ENCODE measurements at regions not wholly inside any gene's neighbourhood (a gene's known extent, or its start where the extent isn't known, plus 50 kb on each side); places are given as distances from the start of the nearest gene placed in this dataset.

DNA sequence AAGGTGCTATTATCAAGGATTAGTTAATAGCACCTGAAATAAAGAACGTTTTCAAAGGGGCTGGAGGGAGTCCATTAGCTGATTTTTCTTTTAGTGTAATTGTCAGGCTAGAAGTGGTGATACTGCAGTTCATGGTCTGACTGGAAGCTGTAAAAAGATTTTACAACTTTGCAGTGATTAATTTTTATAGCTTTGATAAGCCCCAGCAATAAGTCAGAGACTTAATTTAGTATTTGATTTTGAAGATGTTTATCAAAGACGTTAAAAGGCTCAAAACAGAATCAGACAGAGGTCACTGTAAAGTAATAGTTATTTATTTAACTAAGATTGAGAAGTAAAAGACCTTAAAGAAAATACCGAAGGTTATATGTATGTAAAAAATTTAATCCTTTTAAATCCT lies 165.5 kb upstream of the FMN2 start:
- TF ChIP-seq, protein P1, sequence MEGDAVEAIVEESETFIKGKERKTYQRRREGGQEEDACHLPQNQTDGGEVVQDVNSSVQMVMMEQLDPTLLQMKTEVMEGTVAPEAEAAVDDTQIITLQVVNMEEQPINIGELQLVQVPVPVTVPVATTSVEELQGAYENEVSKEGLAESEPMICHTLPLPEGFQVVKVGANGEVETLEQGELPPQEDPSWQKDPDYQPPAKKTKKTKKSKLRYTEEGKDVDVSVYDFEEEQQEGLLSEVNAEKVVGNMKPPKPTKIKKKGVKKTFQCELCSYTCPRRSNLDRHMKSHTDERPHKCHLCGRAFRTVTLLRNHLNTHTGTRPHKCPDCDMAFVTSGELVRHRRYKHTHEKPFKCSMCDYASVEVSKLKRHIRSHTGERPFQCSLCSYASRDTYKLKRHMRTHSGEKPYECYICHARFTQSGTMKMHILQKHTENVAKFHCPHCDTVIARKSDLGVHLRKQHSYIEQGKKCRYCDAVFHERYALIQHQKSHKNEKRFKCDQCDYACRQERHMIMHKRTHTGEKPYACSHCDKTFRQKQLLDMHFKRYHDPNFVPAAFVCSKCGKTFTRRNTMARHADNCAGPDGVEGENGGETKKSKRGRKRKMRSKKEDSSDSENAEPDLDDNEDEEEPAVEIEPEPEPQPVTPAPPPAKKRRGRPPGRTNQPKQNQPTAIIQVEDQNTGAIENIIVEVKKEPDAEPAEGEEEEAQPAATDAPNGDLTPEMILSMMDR (IDR thresholded peaks at IDR 0.05), result no peak
- no peak for TF ChIP-seq POLR2A (IDR thresholded peaks at IDR 0.05)
